ENCODE measurements at regions not wholly inside any gene's neighbourhood (a gene's known extent, or its start where the extent isn't known, plus 50 kb on each side); places are given as distances from the start of the nearest gene placed in this dataset.

GRCh38 chr11:116225236-116225635, 547.6 kb downstream of the BUD13 start:
- intact Hi-C loops (cut with DNase I; ENCODE audit: low total_unique reads) = no loop called here
- no peak for TF ChIP-seq CTCF (IDR thresholded peaks at IDR 0.05)
- Histone ChIP-seq H3K27me3 (peaks cover 0 to 20% of the 10 kb centered on the region in 2 donors), H3K27ac (no peak overlapping the region), H3K9me3 (no peaks in the 10 kb centered on the region), H3K4me3 (no peak overlapping the region), H3K36me3 (no peaks in the 10 kb centered on the region), H3K4me1 (no peaks in the 10 kb centered on the region)
- DNase-seq = no peak

- H3K9me3 ChIP-seq = no peaks in the 10 kb centered on the region
- no peak overlapping the region for H3K27ac ChIP-seq
- H3K36me3 ChIP-seq = no peaks in the 10 kb centered on the region
- no peak for TF ChIP-seq CTCF (IDR thresholded peaks at IDR 0.05)
- DNase-seq = no peak
- peaks cover 0 to 20% of the 10 kb centered on the region in 2 donors for H3K27me3 ChIP-seq
- H3K4me1 ChIP-seq = no peaks in the 10 kb centered on the region
- no peak overlapping the region for H3K4me3 ChIP-seq
- intact Hi-C loops (cut with DNase I; ENCODE audit: low total_unique reads) = no loop called here
Measured at GRCh38 chr11:116224889-116225200, 547.9 kb downstream of the BUD13 start.

- intact Hi-C loops (cut with DNase I; ENCODE audit: low total_unique reads) = no loop called here
- Histone ChIP-seq H3K4me1 (no peaks in the 10 kb centered on the region), H3K27me3 (peaks cover 0 to 20% of the 10 kb centered on the region in 2 donors), H3K9me3 (no peaks in the 10 kb centered on the region), H3K4me3 (no peak overlapping the region), H3K36me3 (no peaks in the 10 kb centered on the region), H3K27ac (no peak overlapping the region)
- TF ChIP-seq CTCF (IDR thresholded peaks at IDR 0.05) = peak; percentile 32 to 54
- peak in 1 of 2 donors; percentile 44 for DNase-seq
Measured at GRCh38 chr11:116224154-116224888, 548.5 kb downstream of the BUD13 start.

- H3K36me3 ChIP-seq = no peaks in the 10 kb centered on the region
- no peak overlapping the region for H3K4me3 ChIP-seq
- no peak for DNase-seq
- no peaks in the 10 kb centered on the region for H3K9me3 ChIP-seq
- intact Hi-C loops (cut with DNase I; ENCODE audit: low total_unique reads) = no loop called here
- H3K27ac ChIP-seq = no peak overlapping the region
- no peak for TF ChIP-seq CTCF (IDR thresholded peaks at IDR 0.05)
- no peaks in the 10 kb centered on the region for H3K4me1 ChIP-seq
- peaks cover 0 to 9% of the 10 kb centered on the region in 2 donors for H3K27me3 ChIP-seq
Measured at GRCh38 chr11:116221351-116221750, 551.4 kb downstream of the BUD13 start.

- no peak overlapping the region for H3K4me3 ChIP-seq
- no peak for DNase-seq
- intact Hi-C loops (cut with DNase I; ENCODE audit: low total_unique reads) = no loop called here
- no peaks in the 10 kb centered on the region for H3K4me1 ChIP-seq
- no peaks in the 10 kb centered on the region for H3K27me3 ChIP-seq
- no peak for TF ChIP-seq CTCF (IDR thresholded peaks at IDR 0.05)
- H3K9me3 ChIP-seq = no peaks in the 10 kb centered on the region
- no peak overlapping the region for H3K27ac ChIP-seq
- no peaks in the 10 kb centered on the region for H3K36me3 ChIP-seq
Measured at GRCh38 chr11:116219171-116219635, 553.6 kb downstream of the BUD13 start.
